LNCaP clone FGC (cell line): ENCODE measurements at regions not wholly inside any gene's neighbourhood (a gene's known extent, or its start where the extent isn't known, plus 50 kb on each side); places are given as distances from the start of the nearest gene placed in this dataset.

ENCODE experiments used
- DNase-seq: peaks from one replicate; pipeline ENCODE4 v3.0.0-alpha.2; 2011; ENCODE audit warnings: low read depth
- H3K4me3 ChIP-seq: 2 replicates; pipeline ENCODE4 v1.5.1; 2011; ENCODE audit warnings: mild to moderate bottlenecking, low read depth, low read length, control low read depth
- TF ChIP-seq, protein P1 (sequence below): IDR thresholded peaks from 2 replicates; pipeline ENCODE4 v1.5.1; 2012; ENCODE audit warnings: mild to moderate bottlenecking; ENCODE audit not compliant: control insufficient read depth, insufficient read depth; ENCODE audit errors: extremely low read depth

DNA sequence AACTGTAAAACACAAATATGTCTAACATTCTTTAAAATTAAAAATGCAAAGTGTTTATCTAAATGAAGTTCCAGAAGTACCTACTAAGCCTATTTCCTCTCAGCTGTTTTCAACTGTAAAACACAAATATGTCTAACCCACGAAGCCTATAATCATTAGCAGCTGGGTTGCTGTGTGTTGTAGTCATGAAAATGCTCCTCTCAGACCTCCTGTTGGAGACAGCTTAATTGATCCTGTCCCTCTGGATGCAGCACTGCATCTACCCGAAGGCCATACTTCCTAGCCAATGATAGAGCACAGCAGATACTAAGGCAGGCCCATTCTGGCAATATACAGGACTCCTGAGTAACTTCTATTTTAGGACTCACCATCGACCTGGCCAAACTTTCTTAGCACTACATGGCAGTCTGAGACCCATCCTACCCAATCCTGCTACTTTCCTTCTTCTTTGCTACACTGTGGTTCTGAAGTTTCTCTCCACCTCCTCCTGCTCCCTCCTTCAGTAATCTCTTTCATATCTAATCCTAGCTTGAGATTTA, 92.5 kb upstream of the RBBP8 start:
- no peak for DNase-seq

DNA sequence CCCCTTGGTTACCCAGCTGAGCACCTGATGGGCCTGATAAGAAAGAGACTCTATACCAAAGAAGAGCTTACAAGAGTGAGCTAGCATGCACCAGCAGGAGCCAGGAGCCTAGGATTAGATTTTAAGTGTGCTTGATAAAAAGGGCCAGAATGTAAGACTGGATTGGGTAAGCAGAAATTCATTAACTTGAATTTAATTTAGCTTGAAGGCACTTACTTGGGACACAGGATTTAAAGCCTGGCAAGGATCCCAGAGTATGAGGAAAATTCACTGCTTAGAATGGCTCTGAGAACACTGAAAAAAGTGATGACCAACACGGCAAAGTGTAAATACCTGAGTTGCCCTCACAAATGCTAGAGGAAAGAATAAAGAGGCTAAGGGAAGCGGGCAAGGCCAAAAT, 91.3 kb upstream of the RBBP8 start:
- no peak for DNase-seq
- no peak overlapping the region for H3K4me3 ChIP-seq
- TF ChIP-seq, protein P1, sequence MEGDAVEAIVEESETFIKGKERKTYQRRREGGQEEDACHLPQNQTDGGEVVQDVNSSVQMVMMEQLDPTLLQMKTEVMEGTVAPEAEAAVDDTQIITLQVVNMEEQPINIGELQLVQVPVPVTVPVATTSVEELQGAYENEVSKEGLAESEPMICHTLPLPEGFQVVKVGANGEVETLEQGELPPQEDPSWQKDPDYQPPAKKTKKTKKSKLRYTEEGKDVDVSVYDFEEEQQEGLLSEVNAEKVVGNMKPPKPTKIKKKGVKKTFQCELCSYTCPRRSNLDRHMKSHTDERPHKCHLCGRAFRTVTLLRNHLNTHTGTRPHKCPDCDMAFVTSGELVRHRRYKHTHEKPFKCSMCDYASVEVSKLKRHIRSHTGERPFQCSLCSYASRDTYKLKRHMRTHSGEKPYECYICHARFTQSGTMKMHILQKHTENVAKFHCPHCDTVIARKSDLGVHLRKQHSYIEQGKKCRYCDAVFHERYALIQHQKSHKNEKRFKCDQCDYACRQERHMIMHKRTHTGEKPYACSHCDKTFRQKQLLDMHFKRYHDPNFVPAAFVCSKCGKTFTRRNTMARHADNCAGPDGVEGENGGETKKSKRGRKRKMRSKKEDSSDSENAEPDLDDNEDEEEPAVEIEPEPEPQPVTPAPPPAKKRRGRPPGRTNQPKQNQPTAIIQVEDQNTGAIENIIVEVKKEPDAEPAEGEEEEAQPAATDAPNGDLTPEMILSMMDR = no peak

More for the DNA sequence above, 92.5 kb upstream of the RBBP8 start:
- TF ChIP-seq, protein P1 = no peak
- H3K4me3 ChIP-seq = no peak overlapping the region

DNA sequence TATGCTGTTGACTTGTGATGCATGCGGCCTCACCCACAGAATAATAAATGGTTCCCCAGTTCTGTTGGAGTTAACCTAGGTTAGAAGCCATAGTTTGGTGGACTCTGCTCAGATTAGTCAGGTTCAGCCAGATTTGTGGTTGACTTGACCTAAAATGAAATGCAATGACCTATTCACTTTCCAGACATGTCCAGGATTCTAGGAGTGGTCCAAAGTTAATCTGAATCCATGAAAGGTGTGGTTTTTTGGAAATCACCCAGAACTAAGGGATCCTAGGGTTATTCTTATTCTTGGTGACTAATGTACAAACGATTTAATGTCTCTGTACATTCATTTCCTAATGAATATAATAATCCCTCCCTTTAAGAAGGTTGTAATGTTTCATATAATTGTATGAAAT, 88.9 kb upstream of the RBBP8 start:
- DNase-seq = no peak
- TF ChIP-seq, protein P1 = no peak

DNA sequence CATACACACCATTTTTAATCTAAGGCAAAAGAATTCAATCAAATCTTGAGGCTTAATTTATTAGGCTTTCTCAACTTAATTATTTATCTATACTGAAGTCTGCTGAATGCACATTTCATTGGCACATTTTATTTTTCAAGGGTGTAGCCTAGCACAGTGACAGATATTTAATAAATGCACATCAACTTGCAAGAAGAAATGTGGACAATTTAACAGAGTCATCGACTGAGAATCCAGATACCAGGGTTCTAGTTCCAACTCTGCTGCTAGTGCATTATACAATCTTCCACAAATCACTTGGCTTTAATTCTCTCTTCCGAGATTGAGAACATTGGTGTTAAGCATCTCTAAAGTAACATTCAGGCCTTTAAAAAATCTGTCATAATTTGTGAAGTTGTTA, 88.5 kb upstream of the RBBP8 start:
- DNase-seq = no peak
- TF ChIP-seq, protein P1 = no peak
- H3K4me3 ChIP-seq = no peak overlapping the region

More for the DNA sequence above, 88.9 kb upstream of the RBBP8 start:
- H3K4me3 ChIP-seq = no peak overlapping the region

DNA sequence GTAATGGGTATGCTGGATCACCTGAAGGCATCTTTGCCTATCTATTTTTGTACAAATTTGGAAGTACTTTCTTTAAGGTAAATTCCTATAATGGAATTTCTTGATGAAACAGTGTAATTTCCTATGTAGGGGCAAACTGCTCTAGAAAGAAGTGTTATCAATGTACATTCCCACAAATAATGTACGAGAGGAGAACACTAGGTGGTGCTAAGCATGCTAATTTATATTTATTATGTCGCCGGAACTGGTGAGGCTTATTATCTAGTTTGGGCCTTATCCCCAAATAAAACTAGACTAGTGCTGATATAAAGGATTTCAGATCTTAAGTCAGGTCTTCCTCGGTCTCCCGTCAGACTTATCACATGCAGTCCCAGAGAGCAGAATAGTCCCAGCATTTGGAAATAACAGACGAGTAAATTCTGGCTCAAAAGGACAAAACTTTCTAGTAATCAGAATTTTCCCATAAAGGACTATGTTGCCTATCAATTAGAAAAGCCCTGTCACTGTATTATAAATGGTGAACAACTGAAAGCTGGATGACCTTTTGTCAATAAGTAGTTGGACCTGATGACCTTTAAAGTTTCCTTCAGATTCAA, 86.9 kb upstream of the RBBP8 start:
- no peak overlapping the region for H3K4me3 ChIP-seq
- TF ChIP-seq, protein P1 = peak; percentile 68
- no peak for DNase-seq

DNA sequence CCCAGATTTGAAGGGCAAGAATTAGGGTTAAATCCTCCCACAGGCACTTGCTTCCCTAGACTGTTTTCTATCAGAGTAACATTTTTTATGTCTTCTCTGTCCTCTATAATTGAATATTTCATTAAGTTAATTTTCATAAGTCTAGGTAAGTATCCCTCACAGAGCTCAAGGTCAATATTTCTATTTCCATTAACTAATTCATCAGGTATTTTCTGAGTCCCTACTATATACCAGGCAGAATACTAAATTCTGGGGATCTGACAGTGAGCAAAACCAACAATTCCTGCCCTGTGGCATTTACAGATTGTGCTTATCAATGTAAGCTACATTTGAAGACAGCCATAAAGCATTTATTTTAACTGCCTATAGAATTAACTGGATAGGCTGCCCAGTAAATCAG, 86.4 kb upstream of the RBBP8 start:
- DNase-seq = no peak
- TF ChIP-seq, protein P1 = no peak
- no peak overlapping the region for H3K4me3 ChIP-seq

DNA sequence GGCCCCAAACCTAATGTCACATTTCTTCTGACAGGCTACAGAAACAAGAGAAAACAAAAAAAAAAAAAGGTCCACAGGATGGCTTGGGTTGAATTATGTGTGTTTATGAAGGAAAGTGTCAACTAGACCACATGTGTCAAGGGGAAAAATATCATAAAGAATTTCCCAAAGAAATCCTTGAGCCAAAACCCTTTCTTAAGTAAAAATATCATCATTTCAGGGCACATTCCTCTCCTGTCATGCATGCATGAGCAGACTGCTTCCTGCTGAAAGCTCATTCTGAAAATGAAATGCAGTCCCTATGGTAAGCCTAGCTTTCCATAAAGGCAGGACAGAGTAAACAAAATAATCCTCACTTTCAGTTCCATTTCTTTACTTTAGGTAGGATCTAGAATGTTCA, 85.7 kb upstream of the RBBP8 start:
- no peak overlapping the region for H3K4me3 ChIP-seq
- TF ChIP-seq, protein P1 = no peak
- no peak for DNase-seq
